ENCODE measurements at regions not wholly inside any gene's neighbourhood (a gene's known extent, or its start where the extent isn't known, plus 50 kb on each side); places are given as distances from the start of the nearest gene placed in this dataset.

- CTCF ChIA-PET, result interaction anchor here (0.9 kb wide), 1 partner anchor 19 kb away, joined by 3 read pairs; no protein-coding TSS in a partner anchor
- no peak for DNase-seq
- no peaks in the 10 kb centered on the region; the same call in 1 of the 2 replicates for H3K27me3 ChIP-seq (ENCODE audit: insufficient read depth)
Observed at GRCh38 chr15:69781411-69782125, 316.1 kb downstream of the TLE3 start.

GRCh38 chr15:69782139-69782658 lies 315.5 kb downstream of the TLE3 start:
- Histone ChIP-seq H3K4me3 (ENCODE audit: low read depth in 2 of 2, low read length in 1 of 2) (no peak overlapping the region), H3K27me3 (ENCODE audit: insufficient read depth) (no peaks in the 10 kb centered on the region; the same call in 1 of the 2 replicates), H3K36me3 (replicated peaks in 1 of 2; ENCODE audit: control insufficient read depth in 1 of 2, insufficient read depth in 2 of 2, low read length in 1 of 2) (no peaks in the 10 kb centered on the region), H4K20me1 (ENCODE audit: insufficient read depth) (no peaks in the 10 kb centered on the region), H3K79me2 (ENCODE audit: insufficient read depth) (no peaks in the 10 kb centered on the region), H3K9me3 (no peaks in the 10 kb centered on the region), H3K4me1 (ENCODE audit: control insufficient read depth in 1 of 2, insufficient read depth in 2 of 2, low read depth in 1 of 2, low read length in 1 of 2) (peaks cover 0 to 2% of the 10 kb centered on the region in 2 experiments; a peak in 1 of 4 replicates), H3F3A (replicated peaks; ENCODE audit: insufficient read depth) (no peaks in the 10 kb centered on the region), H3K9ac (no peak overlapping the region), H3K27ac (ENCODE audit: low read depth in 2 of 2, low read length in 1 of 2) (no peak overlapping the region), H3K4me2 (no peak overlapping the region), H3K9me2 (no peaks in the 10 kb centered on the region), H2AFZ (ENCODE audit: low read depth) (no peak overlapping the region)
- CTCF ChIA-PET, result interaction anchor here (0.9 to 1.2 kb wide), 1 partner anchor 19 kb away, joined by 3 read pairs; no protein-coding TSS in a partner anchor
- no peak for DNase-seq
- 92% methylated on average over 1 of the region's 1 CpG for WGBS (ENCODE audit: low lambda C conversion rate)
- POLR2A ChIA-PET, result no interaction called here
- TF ChIP-seq EZH2phosphoT487 (IDR thresholded peaks at IDR 0.05; ENCODE audit: borderline replicate concordance, low read depth) (no peak), YY1 (IDR thresholded peaks at IDR 0.05; ENCODE audit: low read depth) (no peak), CTCF (IDR thresholded peaks at IDR 0.05) (no peak), SIN3A (IDR thresholded peaks at IDR 0.05; ENCODE audit: borderline replicate concordance, low read depth, low read length) (no peak), USF2 (IDR thresholded peaks at IDR 0.05; ENCODE audit: borderline replicate concordance, low read depth, low read length) (no peak), FOXM1 (IDR thresholded peaks at IDR 0.05; ENCODE audit: low read depth) (no peak), NRF1 (IDR thresholded peaks at IDR 0.05; ENCODE audit: low read depth, low read length) (no peak)

More at GRCh38 chr15:69781411-69782125, 316.1 kb downstream of the TLE3 start:
- Histone ChIP-seq H3K79me2 (ENCODE audit: insufficient read depth) (no peaks in the 10 kb centered on the region), H3K4me1 (ENCODE audit: control insufficient read depth in 1 of 2, insufficient read depth in 2 of 2, low read depth in 1 of 2, low read length in 1 of 2) (peaks cover 0 to 2% of the 10 kb centered on the region in 2 experiments; a peak in 1 of 4 replicates), H4K20me1 (ENCODE audit: insufficient read depth) (no peaks in the 10 kb centered on the region), H3K9ac (no peak overlapping the region), H2AFZ (ENCODE audit: low read depth) (no peak overlapping the region), H3K4me2 (no peak overlapping the region), H3K4me3 (ENCODE audit: low read depth in 2 of 2, low read length in 1 of 2) (no peak overlapping the region), H3F3A (replicated peaks; ENCODE audit: insufficient read depth) (no peaks in the 10 kb centered on the region), H3K36me3 (replicated peaks in 1 of 2; ENCODE audit: control insufficient read depth in 1 of 2, insufficient read depth in 2 of 2, low read length in 1 of 2) (no peaks in the 10 kb centered on the region), H3K27ac (ENCODE audit: low read depth in 2 of 2, low read length in 1 of 2) (no peak overlapping the region), H3K9me2 (no peaks in the 10 kb centered on the region), H3K9me3 (no peaks in the 10 kb centered on the region)
- POLR2A ChIA-PET, result no interaction called here
- WGBS (ENCODE audit: low lambda C conversion rate), result 92% methylated on average over 6 of the region's 6 CpGs
- TF ChIP-seq CHD2 (IDR thresholded peaks at IDR 0.05; ENCODE audit: low read length, partially characterized antibody) (no peak), SMC3 (IDR thresholded peaks at IDR 0.05; ENCODE audit: low read depth, low read length) (no peak), YY1 (IDR thresholded peaks at IDR 0.05; ENCODE audit: low read depth) (no peak), TEAD4 (IDR thresholded peaks at IDR 0.05; ENCODE audit: borderline replicate concordance, insufficient read depth) (no peak), RXRA (IDR thresholded peaks at IDR 0.05; ENCODE audit: borderline replicate concordance, low read depth) (no peak), EP300 (IDR thresholded peaks at IDR 0.05; ENCODE audit: borderline replicate concordance in 1 of 2, low read depth in 1 of 2, low read length in 1 of 2) (no peak), MEF2A (IDR thresholded peaks at IDR 0.05; ENCODE audit: borderline replicate concordance, low read depth) (no peak), PBX3 (IDR thresholded peaks at IDR 0.05) (no peak), TAF1 (IDR thresholded peaks at IDR 0.05; ENCODE audit: borderline replicate concordance, low read depth, low read length) (no peak), NFIC (IDR thresholded peaks at IDR 0.05; ENCODE audit: borderline replicate concordance) (no peak), MXI1 (IDR thresholded peaks at IDR 0.05; ENCODE audit: low read depth, low read length) (no peak), RCOR1 (IDR thresholded peaks at IDR 0.05; ENCODE audit: low read length) (no peak), JUND (IDR thresholded peaks at IDR 0.05) (no peak), EZH2phosphoT487 (IDR thresholded peaks at IDR 0.05; ENCODE audit: borderline replicate concordance, low read depth) (no peak)

Measured in SK-N-SH (cell line).